HAP-1 (cell line): ENCODE measurements at regions not wholly inside any gene's neighbourhood (a gene's known extent, or its start where the extent isn't known, plus 50 kb on each side); places are given as distances from the start of the nearest gene placed in this dataset.

ENCODE experiments used
- DNase-seq, 2 experiments: peaks; one replicate each; pipeline ENCODE4 v3.0.0-alpha.2; 2016 to 2020; ENCODE audit warnings: low spot score in 2 of 2
- H3K27me3 ChIP-seq: fragments of 250-450 bp; sonication (Bioruptor Pico); 2 replicates; pipeline ENCODE4 v1.5.1; 2020; ENCODE audit warnings: low read depth, mild to moderate bottlenecking, moderate library complexity
- H3K36me3 ChIP-seq: fragments of 250-450 bp; sonication (Bioruptor Pico); replicated peaks from 2 replicates; pipeline ENCODE4 v1.5.1; 2020; ENCODE audit warnings: mild to moderate bottlenecking
- H3K4me1 ChIP-seq: fragments of 250-450 bp; sonication (Bioruptor Pico); 2 replicates; pipeline ENCODE4 v1.5.1; 2020; ENCODE audit warnings: mild to moderate bottlenecking
- H3K4me3 ChIP-seq: fragments of 250-450 bp; sonication (Bioruptor Pico); 2 replicates; pipeline ENCODE4 v1.5.1; 2020; ENCODE audit warnings: mild to moderate bottlenecking, moderate library complexity
- H3K9me3 ChIP-seq: fragments of 250-450 bp; sonication (Bioruptor Pico); 2 replicates; pipeline ENCODE4 v1.5.1; 2020; ENCODE audit warnings: mild to moderate bottlenecking, moderate library complexity
- in situ Hi-C: fragments of 300-500 bp; cut with MboI; formaldehyde crosslinking; loops from 3 replicates; pipeline ENCODE4 v1.14.3; 2020; ENCODE audit warnings: low sequenced_read_pairs, inconsistent platforms, mixed read lengths

- no peaks in the 10 kb centered on the region for H3K27me3 ChIP-seq
- no peak overlapping the region for H3K4me3 ChIP-seq
- no peak for DNase-seq
- H3K4me1 ChIP-seq: no peaks in the 10 kb centered on the region
- no peaks in the 10 kb centered on the region; the same call in 1 of the 2 replicates for H3K9me3 ChIP-seq
- in situ Hi-C loops: no loop called here
- no peaks in the 10 kb centered on the region for H3K36me3 ChIP-seq
Measured at GRCh38 chr7:46195934-46196333, 274.9 kb upstream of the IGFBP3 start.

- H3K36me3 ChIP-seq: no peaks in the 10 kb centered on the region
- H3K4me3 ChIP-seq: no peak overlapping the region
- in situ Hi-C loops: no loop called here
- no peak for DNase-seq
- H3K9me3 ChIP-seq: no peaks in the 10 kb centered on the region; the same call in 1 of the 2 replicates
- no peaks in the 10 kb centered on the region for H3K27me3 ChIP-seq
- H3K4me1 ChIP-seq: no peaks in the 10 kb centered on the region
Measured at GRCh38 chr7:46192271-46192670, 271.2 kb upstream of the IGFBP3 start.

DNA sequence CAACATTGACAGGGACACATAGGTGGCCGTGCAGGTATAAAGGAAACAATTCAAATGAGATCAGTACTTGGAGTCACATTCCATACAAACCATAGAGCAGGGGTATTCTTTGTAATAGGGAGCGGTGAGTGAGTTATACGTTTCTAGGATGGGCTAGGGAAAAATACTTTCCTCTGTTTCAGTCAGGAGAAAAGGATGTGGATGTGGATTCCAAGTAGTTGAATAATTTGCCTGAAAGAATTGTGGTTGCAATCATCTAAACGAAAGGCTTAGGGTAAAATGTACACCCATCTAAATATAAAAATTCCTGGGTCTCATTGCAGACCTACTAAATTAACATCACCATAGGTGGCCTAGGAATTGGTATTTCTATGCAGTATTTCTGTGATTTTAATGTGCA lies 270.7 kb upstream of the IGFBP3 start:
- Histone ChIP-seq H3K9me3 (no peaks in the 10 kb centered on the region; the same call in 1 of the 2 replicates), H3K36me3 (no peaks in the 10 kb centered on the region), H3K27me3 (no peaks in the 10 kb centered on the region), H3K4me1 (no peaks in the 10 kb centered on the region), H3K4me3 (no peak overlapping the region)
- DNase-seq: no peak
- in situ Hi-C loops: no loop called here

- in situ Hi-C loops: no loop called here
- Histone ChIP-seq H3K9me3 (no peaks in the 10 kb centered on the region; the same call in 1 of the 2 replicates), H3K36me3 (no peaks in the 10 kb centered on the region), H3K4me1 (no peaks in the 10 kb centered on the region), H3K4me3 (no peak overlapping the region), H3K27me3 (no peaks in the 10 kb centered on the region)
- DNase-seq: no peak
Measured at GRCh38 chr7:46191296-46191695, 270.2 kb upstream of the IGFBP3 start.

- Histone ChIP-seq H3K36me3 (no peaks in the 10 kb centered on the region), H3K27me3 (no peaks in the 10 kb centered on the region), H3K4me3 (no peak overlapping the region), H3K9me3 (no peaks in the 10 kb centered on the region; the same call in 1 of the 2 replicates), H3K4me1 (no peaks in the 10 kb centered on the region)
- no peak for DNase-seq
- in situ Hi-C loops: no loop called here
Measured at GRCh38 chr7:46189255-46189790, 268.3 kb upstream of the IGFBP3 start.

GRCh38 chr7:46186131-46186530 lies 265.1 kb upstream of the IGFBP3 start:
- no peak overlapping the region for H3K4me3 ChIP-seq
- no peaks in the 10 kb centered on the region for H3K9me3 ChIP-seq
- H3K36me3 ChIP-seq: no peaks in the 10 kb centered on the region
- H3K4me1 ChIP-seq: no peaks in the 10 kb centered on the region
- DNase-seq: no peak
- no peaks in the 10 kb centered on the region for H3K27me3 ChIP-seq
- in situ Hi-C loops: no loop called here

DNA sequence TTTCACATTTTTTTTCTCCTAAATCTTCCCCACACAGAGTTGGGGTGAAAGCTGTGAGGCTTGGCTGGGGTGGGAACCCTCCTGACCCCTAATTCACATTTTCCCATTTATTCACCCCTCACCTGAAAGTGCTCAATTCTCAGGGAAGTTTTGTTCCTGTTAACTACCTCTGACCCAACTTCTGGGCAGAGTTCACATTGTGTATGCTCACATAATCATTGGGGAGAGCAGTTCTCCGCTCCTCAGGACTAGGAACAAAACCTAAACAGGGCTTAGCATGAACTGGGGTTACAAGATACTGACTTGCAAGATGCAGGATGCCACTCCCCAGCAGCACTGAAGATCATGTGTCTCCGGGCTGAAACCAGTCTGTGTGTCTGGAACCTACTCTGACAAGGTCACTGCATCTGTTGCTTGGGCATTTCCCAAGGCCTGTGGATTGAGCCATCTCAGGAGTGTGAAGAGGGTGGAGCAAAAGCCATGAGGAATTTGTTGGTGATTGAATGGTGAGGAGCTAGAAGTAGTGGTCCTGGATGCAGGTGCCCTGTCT lies 258.1 kb upstream of the IGFBP3 start:
- no peak for DNase-seq
- Histone ChIP-seq H3K27me3 (no peaks in the 10 kb centered on the region), H3K4me1 (no peaks in the 10 kb centered on the region), H3K9me3 (no peaks in the 10 kb centered on the region), H3K36me3 (no peaks in the 10 kb centered on the region), H3K4me3 (no peak overlapping the region)
- in situ Hi-C loops: no loop called here

GRCh38 chr7:46178661-46179060 lies 257.6 kb upstream of the IGFBP3 start:
- no peaks in the 10 kb centered on the region for H3K27me3 ChIP-seq
- H3K4me1 ChIP-seq: no peaks in the 10 kb centered on the region
- H3K36me3 ChIP-seq: no peaks in the 10 kb centered on the region
- in situ Hi-C loops: no loop called here
- no peak overlapping the region for H3K4me3 ChIP-seq
- H3K9me3 ChIP-seq: no peaks in the 10 kb centered on the region
- no peak for DNase-seq

- H3K4me3 ChIP-seq: no peak overlapping the region
- no peaks in the 10 kb centered on the region for H3K9me3 ChIP-seq
- H3K4me1 ChIP-seq: no peaks in the 10 kb centered on the region
- DNase-seq: no peak
- no peaks in the 10 kb centered on the region for H3K36me3 ChIP-seq
- in situ Hi-C loops: no loop called here
- no peaks in the 10 kb centered on the region for H3K27me3 ChIP-seq
Measured at GRCh38 chr7:46177821-46178220, 256.7 kb upstream of the IGFBP3 start.

DNA sequence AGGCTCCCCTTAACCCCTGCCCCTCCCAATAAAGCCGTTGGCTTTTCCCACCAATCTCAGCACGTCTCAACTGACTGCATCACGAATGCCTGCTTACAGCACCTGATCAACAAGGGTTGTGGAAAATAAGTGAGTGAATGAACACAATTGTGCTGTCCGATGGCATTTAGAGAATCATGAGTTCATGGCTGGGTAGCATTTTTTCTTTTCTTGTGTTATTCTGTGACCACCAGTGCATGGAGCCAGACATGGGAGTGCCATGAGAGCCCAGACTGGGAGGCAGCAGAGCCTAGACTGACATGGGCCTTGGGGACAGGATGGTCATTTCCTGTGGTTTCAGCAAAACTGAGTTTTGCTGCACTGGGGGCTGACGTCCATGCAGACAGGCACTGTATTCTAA lies 254.1 kb upstream of the IGFBP3 start:
- Histone ChIP-seq H3K4me3 (no peak overlapping the region), H3K36me3 (no peaks in the 10 kb centered on the region), H3K4me1 (no peaks in the 10 kb centered on the region), H3K27me3 (no peaks in the 10 kb centered on the region), H3K9me3 (no peaks in the 10 kb centered on the region)
- no peak for DNase-seq
- in situ Hi-C loops: no loop called here

- in situ Hi-C loops: no loop called here
- no peak for DNase-seq
- H3K4me3 ChIP-seq: no peak overlapping the region
Measured at GRCh38 chr7:46174196-46174580, 253.1 kb upstream of the IGFBP3 start.

DNA sequence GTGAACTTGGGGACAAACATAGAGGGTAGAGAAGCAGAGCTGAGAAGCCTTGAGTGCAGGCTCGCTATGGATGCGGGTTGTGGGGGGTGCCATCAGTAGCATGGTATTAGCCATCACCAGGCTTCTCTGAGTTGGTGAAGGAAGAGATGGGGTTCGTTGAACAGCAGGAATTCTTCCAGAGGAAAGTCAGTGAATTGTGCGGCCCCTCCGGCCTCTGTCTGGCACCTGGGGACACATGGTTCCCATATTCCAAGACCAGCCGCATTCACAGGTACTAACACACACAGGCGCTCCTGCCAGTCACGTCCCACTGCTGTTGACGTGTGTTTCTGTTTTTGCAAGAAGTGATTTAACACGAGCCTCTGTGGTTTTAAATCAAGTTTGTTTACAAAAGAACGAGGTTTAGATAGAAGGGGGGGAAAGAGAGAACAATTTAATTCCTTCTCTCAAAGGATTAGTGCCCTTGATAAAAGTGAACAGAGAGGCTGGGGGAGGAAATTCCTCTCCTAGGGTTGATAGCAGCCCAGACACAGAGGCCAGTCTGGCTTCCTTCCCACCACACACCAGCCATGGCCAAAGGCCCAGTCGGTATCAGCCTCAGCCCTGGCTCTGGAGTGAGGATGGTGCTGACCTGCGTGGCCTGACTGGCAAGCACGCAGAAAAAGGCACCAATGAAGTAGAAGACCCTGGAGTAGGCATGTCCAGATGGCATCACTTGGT lies 252.6 kb upstream of the IGFBP3 start:
- H3K27me3 ChIP-seq: no peaks in the 10 kb centered on the region
- H3K4me1 ChIP-seq: no peaks in the 10 kb centered on the region
- no peaks in the 10 kb centered on the region for H3K9me3 ChIP-seq
- no peaks in the 10 kb centered on the region for H3K36me3 ChIP-seq
- DNase-seq: no peak
- H3K4me3 ChIP-seq: no peak overlapping the region
- in situ Hi-C loops: no loop called here

More at GRCh38 chr7:46174196-46174580, 253.1 kb upstream of the IGFBP3 start:
- H3K9me3 ChIP-seq: no peaks in the 10 kb centered on the region
- no peaks in the 10 kb centered on the region for H3K36me3 ChIP-seq
- no peaks in the 10 kb centered on the region for H3K4me1 ChIP-seq
- no peaks in the 10 kb centered on the region for H3K27me3 ChIP-seq

DNA sequence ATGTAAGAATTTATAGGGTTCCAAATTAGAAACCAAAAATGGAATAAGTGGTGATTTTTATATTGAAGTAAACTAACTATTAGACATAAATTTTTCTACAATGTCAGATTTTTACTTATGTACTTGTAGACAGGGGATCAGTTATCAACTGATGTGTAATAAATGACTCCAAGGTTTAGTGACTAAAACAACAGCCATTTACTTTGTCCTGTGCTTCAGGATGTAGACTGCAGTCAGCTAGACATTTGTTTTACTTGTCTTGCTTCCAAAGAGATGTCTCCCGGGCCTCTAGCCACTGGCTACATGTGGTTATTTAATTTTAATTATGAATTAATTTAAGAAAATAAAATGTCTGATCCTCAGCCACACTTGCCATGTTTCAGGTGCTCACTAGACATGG lies 249.7 kb upstream of the IGFBP3 start:
- no peaks in the 10 kb centered on the region for H3K4me1 ChIP-seq
- no peaks in the 10 kb centered on the region for H3K9me3 ChIP-seq
- no peaks in the 10 kb centered on the region for H3K27me3 ChIP-seq
- H3K4me3 ChIP-seq: no peak overlapping the region
- H3K36me3 ChIP-seq: no peaks in the 10 kb centered on the region
- in situ Hi-C loops: no loop called here
- no peak for DNase-seq

- no peak for DNase-seq
- H3K27me3 ChIP-seq: no peaks in the 10 kb centered on the region
- no peaks in the 10 kb centered on the region for H3K4me1 ChIP-seq
- no peaks in the 10 kb centered on the region for H3K9me3 ChIP-seq
- H3K4me3 ChIP-seq: no peak overlapping the region
- in situ Hi-C loops: no loop called here
- no peaks in the 10 kb centered on the region for H3K36me3 ChIP-seq
Measured at GRCh38 chr7:46170021-46170420, 248.9 kb upstream of the IGFBP3 start.
